Dendritic cell treated with granulocyte-macrophage colony-stimulating factor and Interleukin-4, amounts not matched to agents 40 ng/mL and 50 ng/mL, for 4 days (primary cell): ENCODE measurements at regions not wholly inside any gene's neighbourhood (a gene's known extent, or its start where the extent isn't known, plus 50 kb on each side); places are given as distances from the start of the nearest gene placed in this dataset.

ENCODE experiments used
- H3K27ac Mint-ChIP-seq: one replicate; pipeline ENCODE4 v1.8.0; 2022; ENCODE audit warnings: mild to moderate bottlenecking, mixed read lengths
- H3K27me3 Mint-ChIP-seq: one replicate; pipeline ENCODE4 v1.8.0; 2022; ENCODE audit warnings: mild to moderate bottlenecking, mixed read lengths
- H3K36me3 Mint-ChIP-seq: one replicate; pipeline ENCODE4 v1.8.0; 2022; ENCODE audit warnings: low read depth, mixed read lengths
- H3K4me1 Mint-ChIP-seq: one replicate; pipeline ENCODE4 v1.8.0; 2022; ENCODE audit warnings: low read depth, mixed read lengths
- H3K4me3 Mint-ChIP-seq: one replicate; pipeline ENCODE4 v1.8.0; 2022; ENCODE audit warnings: mild to moderate bottlenecking, moderate library complexity, mixed read lengths
- H3K9me3 Mint-ChIP-seq: one replicate; pipeline ENCODE4 v1.8.0; 2022; ENCODE audit warnings: mixed read lengths
- intact Hi-C: fragments of 100-400 bp; cut with micrococcal nuclease; formaldehyde crosslinking; loops from one replicate; pipeline ENCODE4 v1.15.0; 2022

- Mint-ChIP-seq H3K36me3 (no peaks in the 10 kb centered on the region), H3K4me3 (no peak overlapping the region), H3K4me1 (no peaks in the 10 kb centered on the region), H3K27me3 (no peaks in the 10 kb centered on the region), H3K27ac (no peak overlapping the region), H3K9me3 (peaks cover 16% of the 10 kb centered on the region)
- intact Hi-C loops, result no loop called here
Observed at GRCh38 chr9:80062567-80062966, 490.8 kb downstream of the TLE4 start.

- Mint-ChIP-seq H3K4me3 (no peak overlapping the region), H3K36me3 (no peaks in the 10 kb centered on the region)
Observed at GRCh38 chr9:80061940-80062339, 490.2 kb downstream of the TLE4 start.

GRCh38 chr9:80061096-80061495 lies 489.3 kb downstream of the TLE4 start:
- Mint-ChIP-seq H3K36me3 (no peaks in the 10 kb centered on the region), H3K9me3 (peaks cover 16% of the 10 kb centered on the region), H3K27ac (no peak overlapping the region), H3K4me1 (no peaks in the 10 kb centered on the region), H3K4me3 (no peak overlapping the region), H3K27me3 (no peaks in the 10 kb centered on the region)
- intact Hi-C loops, result no loop called here

More at GRCh38 chr9:80061940-80062339, 490.2 kb downstream of the TLE4 start:
- intact Hi-C loops, result no loop called here
- Mint-ChIP-seq H3K27me3 (no peaks in the 10 kb centered on the region), H3K4me1 (no peaks in the 10 kb centered on the region), H3K27ac (no peak overlapping the region), H3K9me3 (peaks cover 16% of the 10 kb centered on the region)

GRCh38 chr9:80059979-80060378 lies 488.2 kb downstream of the TLE4 start:
- Mint-ChIP-seq H3K27ac (no peak overlapping the region), H3K27me3 (no peaks in the 10 kb centered on the region), H3K36me3 (no peaks in the 10 kb centered on the region), H3K4me1 (no peaks in the 10 kb centered on the region), H3K4me3 (no peak overlapping the region), H3K9me3 (peaks cover 16% of the 10 kb centered on the region)
- intact Hi-C loops, result no loop called here

- Mint-ChIP-seq H3K27me3 (no peaks in the 10 kb centered on the region), H3K36me3 (no peaks in the 10 kb centered on the region), H3K4me3 (no peak overlapping the region), H3K9me3 (peaks cover 16% of the 10 kb centered on the region), H3K27ac (no peak overlapping the region), H3K4me1 (no peaks in the 10 kb centered on the region)
- intact Hi-C loops, result no loop called here
Observed at GRCh38 chr9:80059191-80059590, 487.4 kb downstream of the TLE4 start.

GRCh38 chr9:80052830-80053229 lies 481.1 kb downstream of the TLE4 start:
- intact Hi-C loops, result no loop called here
- Mint-ChIP-seq H3K9me3 (peaks cover 25% of the 10 kb centered on the region), H3K36me3 (no peaks in the 10 kb centered on the region), H3K4me3 (no peak overlapping the region), H3K27me3 (no peaks in the 10 kb centered on the region), H3K27ac (no peak overlapping the region), H3K4me1 (no peaks in the 10 kb centered on the region)

- Mint-ChIP-seq H3K36me3 (no peaks in the 10 kb centered on the region), H3K9me3 (peaks cover 25% of the 10 kb centered on the region), H3K4me3 (no peak overlapping the region), H3K27me3 (no peaks in the 10 kb centered on the region), H3K27ac (no peak overlapping the region), H3K4me1 (no peaks in the 10 kb centered on the region)
- intact Hi-C loops, result no loop called here
Observed at GRCh38 chr9:80049096-80049782, 477.5 kb downstream of the TLE4 start.

- no peaks in the 10 kb centered on the region for H3K27me3 Mint-ChIP-seq
- peaks cover under 1% of the 10 kb centered on the region for H3K9me3 Mint-ChIP-seq
- H3K4me1 Mint-ChIP-seq, result no peaks in the 10 kb centered on the region
- intact Hi-C loops, result no loop called here
- no peak overlapping the region for H3K4me3 Mint-ChIP-seq
- no peaks in the 10 kb centered on the region for H3K36me3 Mint-ChIP-seq
- no peak overlapping the region for H3K27ac Mint-ChIP-seq
Observed at GRCh38 chr9:80046481-80046880, 474.7 kb downstream of the TLE4 start.

GRCh38 chr9:80041821-80042220 lies 470.1 kb downstream of the TLE4 start:
- Mint-ChIP-seq H3K9me3 (no peaks in the 10 kb centered on the region), H3K4me3 (no peak overlapping the region), H3K4me1 (no peaks in the 10 kb centered on the region), H3K36me3 (no peaks in the 10 kb centered on the region), H3K27me3 (no peaks in the 10 kb centered on the region), H3K27ac (no peak overlapping the region)
- intact Hi-C loops, result no loop called here

- intact Hi-C loops, result no loop called here
- no peaks in the 10 kb centered on the region for H3K36me3 Mint-ChIP-seq
- no peaks in the 10 kb centered on the region for H3K27me3 Mint-ChIP-seq
- no peaks in the 10 kb centered on the region for H3K9me3 Mint-ChIP-seq
- no peak overlapping the region for H3K4me3 Mint-ChIP-seq
- no peaks in the 10 kb centered on the region for H3K4me1 Mint-ChIP-seq
- H3K27ac Mint-ChIP-seq, result no peak overlapping the region
Observed at GRCh38 chr9:80040457-80040856, 468.7 kb downstream of the TLE4 start.

- Mint-ChIP-seq H3K4me3 (no peak overlapping the region), H3K4me1 (no peaks in the 10 kb centered on the region), H3K27me3 (no peaks in the 10 kb centered on the region), H3K27ac (no peak overlapping the region), H3K9me3 (peaks cover 12% of the 10 kb centered on the region), H3K36me3 (no peaks in the 10 kb centered on the region)
- intact Hi-C loops, result no loop called here
Observed at GRCh38 chr9:80030801-80031200, 459.0 kb downstream of the TLE4 start.

GRCh38 chr9:80028501-80028900 lies 456.7 kb downstream of the TLE4 start:
- no peak overlapping the region for H3K4me3 Mint-ChIP-seq
- H3K27me3 Mint-ChIP-seq, result no peaks in the 10 kb centered on the region
- H3K4me1 Mint-ChIP-seq, result no peaks in the 10 kb centered on the region
- no peaks in the 10 kb centered on the region for H3K36me3 Mint-ChIP-seq
- intact Hi-C loops, result no loop called here
- peaks cover 18% of the 10 kb centered on the region for H3K9me3 Mint-ChIP-seq
- no peak overlapping the region for H3K27ac Mint-ChIP-seq

GRCh38 chr9:80025796-80026520 lies 454.2 kb downstream of the TLE4 start:
- Mint-ChIP-seq H3K27ac (no peak overlapping the region), H3K4me1 (no peaks in the 10 kb centered on the region), H3K27me3 (no peaks in the 10 kb centered on the region), H3K9me3 (peaks cover 22% of the 10 kb centered on the region), H3K36me3 (no peaks in the 10 kb centered on the region), H3K4me3 (no peak overlapping the region)
- intact Hi-C loops, result no loop called here

GRCh38 chr9:80025131-80025530 lies 453.4 kb downstream of the TLE4 start:
- Mint-ChIP-seq H3K9me3 (peaks cover 22% of the 10 kb centered on the region), H3K27ac (no peak overlapping the region)

GRCh38 chr9:80020530-80020929 lies 448.8 kb downstream of the TLE4 start:
- Mint-ChIP-seq H3K4me3 (no peak overlapping the region), H3K27me3 (no peaks in the 10 kb centered on the region), H3K9me3 (peaks cover 22% of the 10 kb centered on the region), H3K36me3 (no peaks in the 10 kb centered on the region), H3K4me1 (no peaks in the 10 kb centered on the region), H3K27ac (no peak overlapping the region)
- intact Hi-C loops, result no loop called here

More at GRCh38 chr9:80025131-80025530, 453.4 kb downstream of the TLE4 start:
- Mint-ChIP-seq H3K36me3 (no peaks in the 10 kb centered on the region), H3K27me3 (no peaks in the 10 kb centered on the region), H3K4me1 (no peaks in the 10 kb centered on the region), H3K4me3 (no peak overlapping the region)
- intact Hi-C loops, result no loop called here
